Activated CD8-positive, alpha-beta T cell treated with anti-CD3 and anti-CD28 coated beads, Interleukin-2, amount 10 ng/mL, durations not matched to agents 7 days and 5 days (primary cell): ENCODE measurements at regions not wholly inside any gene's neighbourhood (a gene's known extent, or its start where the extent isn't known, plus 50 kb on each side); places are given as distances from the start of the nearest gene placed in this dataset.

Experiments used
- ATAC-seq: fragments of 150-1000 bp; cut with Tn5 transposase; one replicate; pipeline ENCODE4 v1.10.0; 2021; ENCODE audit warnings: moderate library complexity
- CTCF ChIA-PET: fragments of 350-600 bp; sonication (Branson Sonifier 250); formaldehyde crosslinking; loops from one replicate; lab custom pipeline; 2021; ENCODE audit warnings: antibody characterized with exemption; lab: Charles Lee
- POLR2A ChIA-PET: fragments of 350-600 bp; sonication (Branson Sonifier 250); formaldehyde crosslinking; loops from one replicate; lab custom pipeline; 2021; ENCODE audit warnings: antibody characterized with exemption; lab: Charles Lee
- DNase-seq: peaks from one replicate; pipeline ENCODE4 v3.0.0-alpha.2; 2020
- H3K27ac Mint-ChIP-seq: one replicate; pipeline ENCODE4 v1.8.0; 2021; ENCODE audit warnings: mild to moderate bottlenecking, mixed read lengths
- H3K27me3 Mint-ChIP-seq: one replicate; pipeline ENCODE4 v1.8.0; 2021; ENCODE audit warnings: low read depth, mixed read lengths
- H3K36me3 Mint-ChIP-seq: one replicate; pipeline ENCODE4 v1.8.0; 2021; ENCODE audit warnings: low read depth, mixed read lengths
- H3K4me1 Mint-ChIP-seq: one replicate; pipeline ENCODE4 v1.8.0; 2021; ENCODE audit warnings: low read depth, mixed read lengths
- H3K4me3 Mint-ChIP-seq: one replicate; pipeline ENCODE4 v1.8.0; 2021; ENCODE audit warnings: mild to moderate bottlenecking, mixed read lengths
- H3K9me3 Mint-ChIP-seq: one replicate; pipeline ENCODE4 v1.8.0; 2022; ENCODE audit warnings: mixed read lengths; ENCODE audit not compliant: insufficient read depth

DNA sequence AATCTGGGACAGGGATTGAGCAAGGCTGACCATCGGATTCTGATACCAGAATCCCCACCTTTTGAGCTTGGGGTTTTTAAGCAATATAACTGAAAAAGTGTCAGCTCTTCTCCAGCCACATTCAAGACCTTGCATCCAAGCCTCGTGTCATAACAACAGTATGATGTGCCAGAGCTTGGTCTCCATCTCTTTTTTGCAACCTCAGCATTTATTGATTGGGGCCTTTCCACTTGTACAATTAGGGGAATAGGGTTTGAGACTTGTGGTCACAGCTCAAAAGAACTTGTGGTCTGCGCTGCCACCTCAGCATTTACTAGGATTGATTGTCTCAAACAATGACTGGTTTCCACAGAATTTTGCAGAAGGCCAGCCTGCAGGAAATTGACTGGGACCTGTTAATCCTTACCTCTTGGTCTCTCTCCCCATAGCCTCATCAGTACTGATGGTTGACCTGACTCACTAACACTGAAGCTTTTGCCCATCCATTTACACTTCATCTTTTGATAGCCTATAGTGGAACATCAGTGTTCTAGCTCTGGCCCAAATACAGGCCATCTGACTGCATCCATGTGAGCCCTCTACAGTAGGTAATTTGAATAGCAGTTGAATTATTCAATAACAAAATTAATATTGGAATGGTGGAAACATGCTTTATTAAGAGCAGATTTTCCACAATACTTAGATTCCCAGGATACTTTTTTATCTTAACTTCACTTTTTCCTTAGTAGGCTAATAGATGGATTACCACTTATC lies 381.6 kb upstream of the PRR16 start:
- ChIA-PET POLR2A (no interaction called here), CTCF (interaction anchor here (0.9 kb wide), 1 partner anchor 8 kb away, joined by 3 read pairs; no protein-coding TSS in a partner anchor)
- H3K4me3 Mint-ChIP-seq = no peak overlapping the region
- no peak for ATAC-seq
- no peaks in the 10 kb centered on the region for H3K27me3 Mint-ChIP-seq
- H3K9me3 Mint-ChIP-seq = no peaks in the 10 kb centered on the region
- no peaks in the 10 kb centered on the region for H3K36me3 Mint-ChIP-seq
- H3K4me1 Mint-ChIP-seq = no peaks in the 10 kb centered on the region
- no peak overlapping the region for H3K27ac Mint-ChIP-seq
- DNase-seq = no peak

DNA sequence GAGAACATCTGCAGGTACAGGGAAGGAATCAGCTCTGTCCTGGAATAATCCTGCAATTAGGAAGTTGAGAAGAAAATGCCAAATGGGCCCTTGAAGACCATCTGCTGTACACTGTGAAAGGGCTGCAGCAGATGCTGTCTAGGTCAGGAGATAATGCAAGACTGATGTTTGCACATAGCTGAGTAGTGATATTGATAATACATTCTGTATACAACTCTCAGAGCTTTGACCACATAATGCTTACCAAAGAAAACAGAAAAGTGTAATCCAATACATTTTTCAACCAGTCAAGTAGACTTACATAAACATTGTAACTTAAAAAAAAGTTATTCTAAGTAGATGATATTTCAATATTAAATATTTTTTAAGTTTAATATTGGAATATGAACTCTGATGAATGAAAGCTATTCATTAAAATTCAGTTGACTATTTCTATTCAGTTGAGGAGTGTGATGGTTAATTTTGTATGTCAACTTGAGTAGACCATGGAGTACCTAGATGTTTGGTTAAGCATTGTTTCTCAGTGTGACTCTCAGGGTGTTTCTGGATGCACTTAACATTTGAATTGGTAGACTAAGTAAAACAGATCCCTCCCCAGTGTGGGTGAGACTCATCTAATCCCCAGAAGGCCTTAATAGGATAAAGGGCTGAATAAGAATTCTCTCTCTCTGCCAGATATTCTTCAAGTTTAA lies 380.1 kb upstream of the PRR16 start:
- H3K36me3 Mint-ChIP-seq = no peaks in the 10 kb centered on the region
- POLR2A ChIA-PET = interaction anchor here (0.6 kb wide), 1 partner anchor 590 kb away, joined by 5 read pairs; no protein-coding TSS in a partner anchor

DNA sequence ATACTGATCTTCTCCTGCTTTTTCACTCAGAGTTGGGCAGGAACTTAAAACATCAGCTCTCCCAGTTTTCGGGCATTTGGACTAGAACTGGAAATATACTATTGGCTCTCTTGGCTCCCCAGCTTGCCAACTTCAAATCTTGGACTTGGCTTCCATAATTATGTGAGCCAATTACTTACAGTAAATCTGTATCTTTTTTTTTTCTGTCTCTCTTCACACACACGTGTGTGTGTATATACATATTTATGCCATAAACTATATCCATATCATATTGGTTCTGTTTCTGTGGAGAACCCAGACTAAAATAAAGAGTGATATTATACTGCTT lies 379.6 kb upstream of the PRR16 start:
- H3K27ac Mint-ChIP-seq = no peak overlapping the region
- no peak for ATAC-seq
- H3K4me1 Mint-ChIP-seq = peaks cover 4% of the 10 kb centered on the region
- H3K36me3 Mint-ChIP-seq = no peaks in the 10 kb centered on the region
- H3K9me3 Mint-ChIP-seq = no peaks in the 10 kb centered on the region
- H3K27me3 Mint-ChIP-seq = no peaks in the 10 kb centered on the region
- POLR2A ChIA-PET = no interaction called here
- DNase-seq = no peak
- CTCF ChIA-PET = no interaction called here
- H3K4me3 Mint-ChIP-seq = no peak overlapping the region

More for the DNA sequence above, 380.1 kb upstream of the PRR16 start:
- ATAC-seq (no peak), DNase-seq (no peak)
- Mint-ChIP-seq H3K4me3 (no peak overlapping the region), H3K27me3 (no peaks in the 10 kb centered on the region), H3K27ac (no peak overlapping the region), H3K4me1 (peaks cover 3% of the 10 kb centered on the region), H3K9me3 (no peaks in the 10 kb centered on the region)
- CTCF ChIA-PET = no interaction called here

DNA sequence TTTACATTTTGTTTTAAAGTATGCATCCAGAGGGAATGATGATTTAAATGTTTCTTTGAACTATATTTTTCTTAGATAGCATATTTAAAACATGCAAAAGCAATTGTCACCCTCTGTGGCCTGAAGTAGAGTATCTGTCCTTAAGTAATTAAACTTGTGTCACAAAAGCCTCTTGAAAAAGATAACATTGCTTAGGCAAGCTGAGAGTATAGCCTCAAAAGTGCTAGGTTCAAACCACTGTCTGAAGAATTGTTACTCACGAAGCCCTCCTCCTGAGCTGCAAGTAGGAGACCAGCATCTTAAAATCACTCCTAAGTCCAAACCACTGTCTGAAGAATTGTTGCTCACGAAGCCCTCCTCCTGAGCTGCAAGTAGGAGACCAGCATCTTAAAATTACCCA lies 378.0 kb upstream of the PRR16 start:
- DNase-seq (no peak), ATAC-seq (no peak)
- Mint-ChIP-seq H3K27me3 (no peaks in the 10 kb centered on the region), H3K27ac (no peak overlapping the region), H3K4me3 (no peak overlapping the region), H3K9me3 (no peaks in the 10 kb centered on the region), H3K4me1 (peaks cover 4% of the 10 kb centered on the region), H3K36me3 (no peaks in the 10 kb centered on the region)
- CTCF ChIA-PET = no interaction called here
- POLR2A ChIA-PET = no interaction called here

DNA sequence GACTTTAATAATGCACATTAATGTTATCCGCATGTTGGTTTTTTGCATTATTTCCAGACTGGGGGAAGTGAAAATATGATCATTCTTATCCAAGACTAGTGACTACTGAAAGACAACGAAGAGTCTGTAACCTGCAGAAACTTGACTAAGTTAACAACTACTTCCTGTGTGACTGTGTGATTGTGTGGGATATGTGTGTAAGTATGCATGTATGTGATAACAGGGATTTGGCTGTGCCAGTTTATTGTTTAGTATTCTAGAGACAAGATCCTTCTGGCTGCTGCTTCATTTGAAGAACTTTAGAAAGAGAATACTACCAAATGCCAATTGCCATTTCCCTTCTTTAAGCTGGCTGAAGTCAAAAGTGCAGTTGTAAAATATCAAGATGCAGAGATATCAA lies 375.7 kb upstream of the PRR16 start:
- ATAC-seq (no peak), DNase-seq (no peak)
- ChIA-PET CTCF (no interaction called here), POLR2A (no interaction called here)
- Mint-ChIP-seq H3K27ac (no peak overlapping the region), H3K9me3 (no peaks in the 10 kb centered on the region), H3K4me3 (no peak overlapping the region), H3K27me3 (no peaks in the 10 kb centered on the region), H3K4me1 (peaks cover 4% of the 10 kb centered on the region), H3K36me3 (no peaks in the 10 kb centered on the region)

DNA sequence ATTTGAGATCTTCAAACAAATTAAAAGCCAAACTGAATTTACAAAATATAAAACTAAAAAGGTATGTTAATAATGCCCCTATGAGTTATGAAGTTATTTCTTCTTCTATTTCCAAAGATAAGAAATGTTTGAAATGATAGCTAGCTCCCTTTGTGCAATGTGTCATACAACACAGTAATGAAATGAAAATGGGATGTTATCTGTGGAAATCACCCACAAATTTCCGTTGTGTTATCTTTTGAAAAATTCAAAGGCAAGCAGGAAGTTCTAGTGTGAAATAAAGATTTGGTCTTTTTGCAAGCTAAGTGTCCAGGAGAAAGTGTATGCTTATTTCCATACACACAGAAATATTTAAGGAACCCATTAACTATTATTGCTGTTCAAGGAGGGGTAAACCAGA lies 375.3 kb upstream of the PRR16 start:
- Mint-ChIP-seq H3K9me3 (no peaks in the 10 kb centered on the region), H3K4me1 (peaks cover 4% of the 10 kb centered on the region), H3K27ac (no peak overlapping the region), H3K4me3 (no peak overlapping the region), H3K36me3 (no peaks in the 10 kb centered on the region), H3K27me3 (no peaks in the 10 kb centered on the region)
- no peak for DNase-seq
- ChIA-PET POLR2A (no interaction called here), CTCF (no interaction called here)
- ATAC-seq = no peak

DNA sequence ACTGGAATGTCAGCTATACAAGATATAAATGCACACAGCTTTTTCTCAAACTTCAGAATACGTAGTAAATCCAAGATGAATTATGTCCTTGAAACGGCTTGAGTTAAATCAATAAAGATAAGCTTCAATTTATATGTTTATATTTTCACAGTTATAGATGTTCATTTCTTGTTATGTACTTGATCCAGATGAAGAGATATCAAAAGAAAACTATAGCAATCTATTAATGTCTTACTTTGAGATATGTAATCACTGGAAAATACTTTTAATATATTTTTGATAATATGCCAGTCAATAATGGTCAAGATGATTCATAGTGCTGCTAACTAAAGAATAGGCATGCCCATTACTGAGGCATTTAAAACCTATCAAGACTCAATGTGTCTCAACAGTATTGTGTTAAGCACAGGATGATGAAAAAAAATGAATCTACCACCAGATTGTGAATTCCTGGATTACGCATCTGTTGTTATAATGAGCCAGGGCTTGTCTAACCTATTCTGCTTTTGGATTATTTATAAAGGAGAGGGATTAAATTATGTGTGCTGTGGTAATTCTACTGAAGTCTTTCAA lies 372.6 kb upstream of the PRR16 start:
- POLR2A ChIA-PET = no interaction called here

DNA sequence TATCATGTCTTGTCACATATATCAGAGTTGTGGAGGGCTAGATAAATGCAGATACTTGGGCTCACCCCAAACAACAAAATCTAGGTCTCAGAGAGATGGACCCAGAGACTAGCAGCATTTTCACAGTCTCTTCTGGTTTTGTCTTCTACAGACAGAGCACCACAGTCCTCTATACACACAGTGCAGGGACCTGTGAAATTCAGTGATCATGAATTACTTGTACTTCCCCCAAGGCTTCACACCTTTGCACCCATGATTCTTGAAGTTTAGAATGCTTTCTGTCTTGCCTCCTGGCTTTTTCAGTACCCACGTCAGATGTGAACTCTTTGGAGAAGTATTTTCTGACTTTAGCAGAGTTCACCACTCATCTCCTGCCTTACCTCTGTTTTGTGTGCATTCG lies 371.5 kb upstream of the PRR16 start:
- H3K27me3 Mint-ChIP-seq = no peaks in the 10 kb centered on the region
- CTCF ChIA-PET = no interaction called here
- H3K4me3 Mint-ChIP-seq = no peak overlapping the region
- DNase-seq (no peak), ATAC-seq (no peak)
- H3K9me3 Mint-ChIP-seq = no peaks in the 10 kb centered on the region
- no peak overlapping the region for H3K27ac Mint-ChIP-seq
- H3K36me3 Mint-ChIP-seq = no peaks in the 10 kb centered on the region
- H3K4me1 Mint-ChIP-seq = peaks cover 4% of the 10 kb centered on the region
- POLR2A ChIA-PET = no interaction called here

More for the DNA sequence above, 372.6 kb upstream of the PRR16 start:
- DNase-seq = no peak
- peaks cover 4% of the 10 kb centered on the region for H3K4me1 Mint-ChIP-seq
- H3K27ac Mint-ChIP-seq = no peak overlapping the region
- no peak for ATAC-seq
- no peaks in the 10 kb centered on the region for H3K36me3 Mint-ChIP-seq
- H3K4me3 Mint-ChIP-seq = no peak overlapping the region
- CTCF ChIA-PET = no interaction called here
- no peaks in the 10 kb centered on the region for H3K9me3 Mint-ChIP-seq
- H3K27me3 Mint-ChIP-seq = no peaks in the 10 kb centered on the region

DNA sequence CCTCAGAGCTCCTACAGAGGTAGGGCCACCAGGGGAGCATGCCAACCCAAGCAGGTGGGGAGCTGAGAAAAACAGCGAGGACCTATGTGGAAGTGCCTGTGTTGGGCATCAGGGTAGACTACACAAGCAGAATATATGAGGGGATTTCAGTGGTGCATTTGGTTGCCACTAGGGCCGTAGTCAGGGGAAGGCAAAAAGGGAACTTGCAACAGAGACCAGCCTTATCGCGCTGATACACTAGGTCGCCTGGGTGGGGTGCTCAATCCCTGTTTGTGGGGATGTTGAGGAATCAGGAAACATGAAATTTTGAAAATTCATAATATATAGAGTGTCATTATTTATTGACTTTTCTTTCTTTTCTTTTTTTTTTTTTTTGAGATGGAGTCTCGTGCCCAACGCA lies 370.9 kb upstream of the PRR16 start:
- no peak overlapping the region for H3K27ac Mint-ChIP-seq
- H3K27me3 Mint-ChIP-seq = no peaks in the 10 kb centered on the region
- no peaks in the 10 kb centered on the region for H3K36me3 Mint-ChIP-seq
- CTCF ChIA-PET = no interaction called here
- POLR2A ChIA-PET = no interaction called here
- no peak overlapping the region for H3K4me3 Mint-ChIP-seq
- H3K4me1 Mint-ChIP-seq = peaks cover 4% of the 10 kb centered on the region
- no peak for ATAC-seq
- H3K9me3 Mint-ChIP-seq = no peaks in the 10 kb centered on the region
- DNase-seq = no peak

DNA sequence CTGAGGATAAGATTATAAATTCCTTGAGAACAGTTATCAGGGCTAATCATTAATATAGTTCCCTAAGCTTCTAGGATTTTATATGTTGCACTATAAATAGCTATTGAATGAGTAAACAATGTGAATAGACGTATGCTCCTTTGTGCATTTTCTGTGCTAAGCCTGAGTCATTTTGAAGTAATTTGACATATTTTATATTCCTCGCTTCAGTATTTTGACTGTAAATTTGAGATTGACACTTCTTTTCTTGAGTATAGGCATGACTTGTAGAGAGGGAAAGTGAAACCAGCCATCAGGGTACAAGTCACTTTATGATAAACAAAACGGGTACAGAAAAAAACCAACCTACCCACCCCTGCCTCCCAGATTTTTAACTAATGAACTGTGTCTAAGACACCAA lies 367.7 kb upstream of the PRR16 start:
- ChIA-PET CTCF (no interaction called here), POLR2A (no interaction called here)
- Mint-ChIP-seq H3K27me3 (no peaks in the 10 kb centered on the region), H3K4me3 (no peak overlapping the region), H3K4me1 (no peaks in the 10 kb centered on the region), H3K27ac (no peak overlapping the region), H3K9me3 (no peaks in the 10 kb centered on the region), H3K36me3 (no peaks in the 10 kb centered on the region)
- ATAC-seq (no peak), DNase-seq (no peak)

DNA sequence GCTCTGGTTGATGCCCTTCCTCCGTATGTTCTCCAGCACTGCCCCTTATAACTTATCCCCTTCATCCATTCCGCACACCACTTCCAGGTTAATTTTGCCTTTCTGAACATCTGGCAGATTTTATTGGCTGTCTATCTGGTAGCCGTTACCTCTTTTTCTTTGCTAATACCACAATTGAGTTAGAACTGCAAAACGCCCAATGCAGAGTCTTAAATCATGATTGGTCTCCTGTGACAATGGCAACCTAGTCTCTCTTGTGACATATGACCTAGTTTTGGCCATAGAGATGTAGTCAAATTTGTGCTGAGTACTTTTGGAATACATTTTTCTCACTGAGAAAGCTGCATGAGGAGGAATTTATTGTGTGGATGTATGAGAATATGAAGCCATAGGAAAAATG lies 365.7 kb upstream of the PRR16 start:
- Mint-ChIP-seq H3K9me3 (no peaks in the 10 kb centered on the region), H3K27me3 (peaks cover 2% of the 10 kb centered on the region), H3K27ac (no peak overlapping the region), H3K4me3 (no peak overlapping the region), H3K4me1 (no peaks in the 10 kb centered on the region), H3K36me3 (no peaks in the 10 kb centered on the region)
- ATAC-seq (no peak), DNase-seq (no peak)
- POLR2A ChIA-PET = no interaction called here
- CTCF ChIA-PET = no interaction called here

DNA sequence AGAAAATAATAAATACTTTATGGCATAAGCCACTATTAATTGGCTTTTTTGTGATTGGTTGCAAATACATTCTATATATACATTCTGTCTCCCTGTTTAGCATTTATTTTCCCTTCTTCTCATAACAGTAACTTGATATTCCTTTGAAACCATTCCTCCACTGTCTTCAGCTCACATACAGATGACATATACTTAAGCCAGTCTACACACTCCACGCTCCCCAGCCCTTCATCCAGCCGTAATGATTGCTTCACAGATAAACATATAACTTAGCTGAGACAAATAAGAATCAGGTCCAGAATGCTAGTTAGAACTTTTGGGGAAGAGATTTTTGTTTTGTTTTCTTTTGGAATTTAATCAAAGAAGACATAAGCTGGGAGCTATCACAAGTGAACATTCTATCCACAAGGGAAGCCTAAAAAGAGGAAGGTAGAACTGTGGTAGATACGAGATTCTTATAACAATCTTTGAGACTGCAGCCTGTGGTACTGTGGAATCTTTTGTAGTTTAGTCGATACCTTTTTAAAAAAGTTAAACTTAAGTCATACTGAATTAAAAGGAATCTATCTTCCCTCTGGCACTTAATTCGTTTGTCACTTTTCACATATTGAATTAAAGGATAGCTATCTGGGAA lies 365.1 kb upstream of the PRR16 start:
- Mint-ChIP-seq H3K27me3 (peaks cover 2% of the 10 kb centered on the region), H3K4me3 (no peak overlapping the region), H3K27ac (no peak overlapping the region), H3K9me3 (no peaks in the 10 kb centered on the region), H3K36me3 (no peaks in the 10 kb centered on the region), H3K4me1 (no peaks in the 10 kb centered on the region)
- CTCF ChIA-PET = no interaction called here
- POLR2A ChIA-PET = no interaction called here
- ATAC-seq (no peak), DNase-seq (no peak)
